GM12891 (cell line): ENCODE measurements at regions not wholly inside any gene's neighbourhood (a gene's known extent, or its start where the extent isn't known, plus 50 kb on each side); places are given as distances from the start of the nearest gene placed in this dataset.
"Not testable (repeated sequence)": the region's sequence is repeated elsewhere in the genome, so short reads cannot be mapped to it uniquely, and the experiment has no call there.

Experiments used
- DNase-seq: peaks from one replicate; pipeline ENCODE4 v3.0.0; 2011; ENCODE audit warnings: low spot score; ENCODE audit not compliant: insufficient read length
- FAIRE-seq: peaks from 2 replicates; lab custom pipeline; 2011; peaks lifted over from hg19 to GRCh38; lab: Jason Lieb, UNC

- not testable (repeated sequence) for DNase-seq, FAIRE-seq
Measured at GRCh38 chr16:16607401-16608082, 228.6 kb downstream of the NPIPA7 start.

- not testable (repeated sequence) for DNase-seq, FAIRE-seq
Measured at GRCh38 chr16:16609627-16610026, 230.7 kb downstream of the NPIPA7 start.

- not testable (repeated sequence) for DNase-seq, FAIRE-seq
Measured at GRCh38 chr16:16610389-16610967, 231.5 kb downstream of the NPIPA7 start.

- DNase-seq, FAIRE-seq: not testable (repeated sequence)
Measured at GRCh38 chr16:16613212-16613611, 234.3 kb downstream of the NPIPA7 start.

GRCh38 chr16:16614484-16614883, 235.5 kb downstream of the NPIPA7 start:
- not testable (repeated sequence) for DNase-seq, FAIRE-seq

GRCh38 chr16:16618963-16619465, 240.1 kb downstream of the NPIPA7 start:
- not testable (repeated sequence) for DNase-seq, FAIRE-seq

- FAIRE-seq, DNase-seq: not testable (repeated sequence)
Measured at GRCh38 chr16:16624367-16624766, 245.4 kb downstream of the NPIPA7 start.

GRCh38 chr16:16625140-16625539, 246.2 kb downstream of the NPIPA7 start:
- FAIRE-seq: not testable (repeated sequence)

GRCh38 chr16:16627865-16628264, 248.9 kb downstream of the NPIPA7 start:
- FAIRE-seq, DNase-seq: not testable (repeated sequence)

More at GRCh38 chr16:16625140-16625539, 246.2 kb downstream of the NPIPA7 start:
- not testable (repeated sequence) for DNase-seq

- not testable (repeated sequence) for DNase-seq, FAIRE-seq
Measured at GRCh38 chr16:16638231-16638630, 259.3 kb downstream of the NPIPA7 start.

- not testable (repeated sequence) for FAIRE-seq, DNase-seq
Measured at GRCh38 chr16:16638714-16639113, 259.8 kb downstream of the NPIPA7 start.

- not testable (repeated sequence) for DNase-seq, FAIRE-seq
Measured at GRCh38 chr16:16643828-16644227, 264.9 kb downstream of the NPIPA7 start.

- FAIRE-seq: not testable (repeated sequence)
Measured at GRCh38 chr16:16648002-16648401, 269.1 kb downstream of the NPIPA7 start.

GRCh38 chr16:16672180-16672812, 293.4 kb downstream of the NPIPA7 start:
- FAIRE-seq, DNase-seq: not testable (repeated sequence)

More at GRCh38 chr16:16648002-16648401, 269.1 kb downstream of the NPIPA7 start:
- not testable (repeated sequence) for DNase-seq

GRCh38 chr16:16674820-16675219, 295.9 kb downstream of the NPIPA7 start:
- not testable (repeated sequence) for FAIRE-seq, DNase-seq

- DNase-seq, FAIRE-seq: not testable (repeated sequence)
Measured at GRCh38 chr16:16721849-16722248, 342.9 kb downstream of the NPIPA7 start.

GRCh38 chr16:16722666-16723065, 343.7 kb downstream of the NPIPA7 start:
- FAIRE-seq, DNase-seq: not testable (repeated sequence)

- FAIRE-seq, DNase-seq: not testable (repeated sequence)
Measured at GRCh38 chr16:16723819-16724519, 345.0 kb downstream of the NPIPA7 start.

- not testable (repeated sequence) for FAIRE-seq, DNase-seq
Measured at GRCh38 chr16:16727048-16727447, 348.1 kb downstream of the NPIPA7 start.
